Stomach (tissue), 4 donors: ENCODE measurements at regions not wholly inside any gene's neighbourhood (a gene's known extent, or its start where the extent isn't known, plus 50 kb on each side); places are given as distances from the start of the nearest gene placed in this dataset.

ENCODE experiments used
- CTCF ChIP-seq, 7 experiments: fragments of 450-650 bp in 4 of 7; fragments of 200-600 bp in 3 of 7; sonication (generic) in 3 of 7; IDR thresholded peaks; one replicate each; pipeline ENCODE4 v1.5.1; 2016 to 2019; ENCODE audit warnings: antibody characterized with exemption in 7 of 7, control low read depth in 2 of 7, mild to moderate bottlenecking in 1 of 7
- EP300 ChIP-seq: sonication (generic); formaldehyde crosslinking; IDR thresholded peaks from one replicate; pipeline ENCODE4 v1.6.1; 2017; ENCODE audit warnings: antibody characterized with exemption
- POLR2A ChIP-seq, 4 donors: fragments of 450-650 bp; IDR thresholded peaks; one replicate each; pipeline ENCODE4 v1.6.1; 2016; ENCODE audit warnings: antibody characterized with exemption in 4 of 4, control low read depth in 2 of 4, mild to moderate bottlenecking in 1 of 4, moderate library complexity in 1 of 4

- TF ChIP-seq CTCF (IDR thresholded peaks at IDR 0.05), result no peak
- no peak for TF ChIP-seq EP300
- TF ChIP-seq POLR2A (IDR thresholded peaks at IDR 0.05), result no peak
Observed at GRCh38 chr20:10984294-10984693, 310.5 kb upstream of the JAG1 start.
